Pancreas (tissue), 10 donors: ENCODE measurements at regions not wholly inside any gene's neighbourhood (a gene's known extent, or its start where the extent isn't known, plus 50 kb on each side); places are given as distances from the start of the nearest gene placed in this dataset.

Experiments used
- ATAC-seq, 4 donors: fragments of 200-7000 bp; cut with Tn5 transposase; one replicate each; pipeline versions ENCODE4 v1.8.0 to v1.9.1; 2020; ENCODE audit warnings: mild to moderate bottlenecking in 4 of 4, moderate library complexity in 4 of 4
- DNase-seq, 6 donors: peaks; one replicate each; pipeline ENCODE4 v3.0.0-alpha.2; 2020
- FAIRE-seq: peaks from 2 replicates; lab custom pipeline; 2012; peaks lifted over from hg19 to GRCh38; lab: Jason Lieb, UNC
- H3K27ac ChIP-seq, 4 donors: fragments of 200-600 bp; sonication (generic); 1 replicate in 3 of 4; 2 replicates in 1 of 4; pipeline versions ENCODE4 v1.5.0 to v1.8.0; 2020
- H3K27me3 ChIP-seq, 4 donors: fragments of 200-600 bp; one replicate each; pipeline ENCODE4 v1.8.0; 2021
- H3K36me3 ChIP-seq, 3 donors: fragments of 200-600 bp; sonication (generic) in 1 of 3; one replicate each; pipeline versions ENCODE4 v1.5.0 to v1.8.0; 2020 to 2021
- H3K4me1 ChIP-seq, 3 donors: fragments of 200-600 bp; one replicate each; pipeline ENCODE4 v1.8.0; 2021
- H3K4me3 ChIP-seq, 4 donors: fragments of 200-600 bp; sonication (generic) in 2 of 4; one replicate each; pipeline versions ENCODE4 v1.5.0 to v1.8.0; 2020 to 2021
- H3K9me3 ChIP-seq, 4 donors: fragments of 200-600 bp; one replicate each; pipeline ENCODE4 v1.8.0; 2021
- WGBS, 2 donors: extraction: QIAGEN DNeasy Blood & Tissue Kit; methylation state at CpG; one replicate each; pipeline ENCODE4 v1.1.7; 2013; 5-methylcytosine and 5-hydroxymethylcytosine counted together
- intact Hi-C, 3 donors: fragments of 100-400 bp; cut with DNase I; formaldehyde crosslinking; loops; one replicate each; pipeline versions ENCODE4 v1.11.1 to v1.14.2; 2022
- TF ChIP-seq, protein P1 (sequence below), 4 donors: fragments of 200-600 bp; sonication (generic) in 3 of 4; IDR thresholded peaks; one replicate each; pipeline versions ENCODE4 v1.5.0 to v1.8.0; 2021; ENCODE audit warnings: antibody characterized with exemption in 4 of 4
- donor health status: healthy with polysubstance abuse.
- donor health status: DM: no; HTN: no; CAD: no; lungs with moderate emphysema.
- donor health status: DM: no; HTN: no; CAD: no.
- donor health status: control.
- donor health status: control.
- donor health status: Bipolar disorder and iron deficiency.
- donor health status: DM: yes; HTN: yes; CAD: no.
- donor health status: DM: no; HTN: no; CAD: no.
- donor health status: DM: no; HTN: no; CAD: no.
- donor health status: DM: yes; HTN: yes; CAD: no.

DNA sequence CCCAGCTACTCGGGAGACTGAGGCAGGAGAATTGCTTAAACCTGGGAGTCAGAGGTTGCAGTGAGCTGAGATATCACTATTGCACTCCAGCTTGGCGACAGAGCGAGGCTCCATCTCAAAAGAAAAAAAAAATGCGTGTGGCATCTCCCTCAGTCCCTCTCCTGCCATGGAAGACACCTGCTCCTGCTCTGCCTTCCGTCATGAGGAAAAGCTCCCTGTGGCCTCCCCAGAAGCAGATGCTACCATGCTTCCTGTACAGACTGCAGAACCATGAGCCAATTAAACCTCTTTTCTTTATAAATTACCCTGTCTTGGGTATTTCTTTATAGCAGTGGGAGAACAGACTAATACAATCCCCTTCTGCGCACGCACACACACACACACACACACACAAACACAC, 249.4 kb downstream of the MN1 start:
- no peaks in the 10 kb centered on the region for H3K4me1 ChIP-seq
- DNase-seq = no peak
- 90 to 91% methylated on average over 7 of the region's 7 CpGs for WGBS, 2 donors
- no peak overlapping the region for H3K4me3 ChIP-seq
- no peaks in the 10 kb centered on the region for H3K36me3 ChIP-seq
- no peak for FAIRE-seq
- H3K27me3 ChIP-seq = no peaks in the 10 kb centered on the region
- no peak for ATAC-seq
- no peaks in the 10 kb centered on the region for H3K9me3 ChIP-seq
- intact Hi-C loops = no loop called here
- TF ChIP-seq, protein P1, sequence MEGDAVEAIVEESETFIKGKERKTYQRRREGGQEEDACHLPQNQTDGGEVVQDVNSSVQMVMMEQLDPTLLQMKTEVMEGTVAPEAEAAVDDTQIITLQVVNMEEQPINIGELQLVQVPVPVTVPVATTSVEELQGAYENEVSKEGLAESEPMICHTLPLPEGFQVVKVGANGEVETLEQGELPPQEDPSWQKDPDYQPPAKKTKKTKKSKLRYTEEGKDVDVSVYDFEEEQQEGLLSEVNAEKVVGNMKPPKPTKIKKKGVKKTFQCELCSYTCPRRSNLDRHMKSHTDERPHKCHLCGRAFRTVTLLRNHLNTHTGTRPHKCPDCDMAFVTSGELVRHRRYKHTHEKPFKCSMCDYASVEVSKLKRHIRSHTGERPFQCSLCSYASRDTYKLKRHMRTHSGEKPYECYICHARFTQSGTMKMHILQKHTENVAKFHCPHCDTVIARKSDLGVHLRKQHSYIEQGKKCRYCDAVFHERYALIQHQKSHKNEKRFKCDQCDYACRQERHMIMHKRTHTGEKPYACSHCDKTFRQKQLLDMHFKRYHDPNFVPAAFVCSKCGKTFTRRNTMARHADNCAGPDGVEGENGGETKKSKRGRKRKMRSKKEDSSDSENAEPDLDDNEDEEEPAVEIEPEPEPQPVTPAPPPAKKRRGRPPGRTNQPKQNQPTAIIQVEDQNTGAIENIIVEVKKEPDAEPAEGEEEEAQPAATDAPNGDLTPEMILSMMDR (IDR thresholded peaks at IDR 0.05) = no peak
- no peak overlapping the region for H3K27ac ChIP-seq

DNA sequence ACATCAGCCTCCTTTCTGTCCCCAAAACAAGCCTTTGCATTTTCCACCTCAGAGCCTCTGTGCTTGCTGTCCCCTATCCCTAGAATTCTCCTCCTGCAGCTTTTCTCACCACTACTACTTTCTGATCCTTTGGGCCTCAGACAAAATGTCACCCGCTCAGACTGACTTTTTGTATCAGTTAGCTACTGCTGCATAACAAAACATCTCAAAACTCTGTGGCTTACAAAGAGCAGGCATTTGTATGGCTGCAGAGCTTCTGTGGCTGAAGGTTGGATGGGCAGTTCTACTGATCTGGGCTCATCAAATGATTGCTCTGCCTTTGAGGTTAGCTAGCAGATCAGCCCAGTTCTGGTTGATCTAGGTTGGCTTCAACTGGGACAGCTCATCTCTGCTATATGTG, 248.7 kb downstream of the MN1 start:
- Histone ChIP-seq H3K27ac (no peak overlapping the region), H3K9me3 (no peaks in the 10 kb centered on the region), H3K36me3 (no peaks in the 10 kb centered on the region), H3K4me3 (no peak overlapping the region), H3K27me3 (no peaks in the 10 kb centered on the region), H3K4me1 (no peaks in the 10 kb centered on the region)
- intact Hi-C loops = no loop called here
- TF ChIP-seq, protein P1 (IDR thresholded peaks at IDR 0.05) = no peak
- WGBS, 2 donors = 100% methylated on average over 1 of the region's 1 CpG
- FAIRE-seq (no peak), ATAC-seq (no peak), DNase-seq (no peak)

DNA sequence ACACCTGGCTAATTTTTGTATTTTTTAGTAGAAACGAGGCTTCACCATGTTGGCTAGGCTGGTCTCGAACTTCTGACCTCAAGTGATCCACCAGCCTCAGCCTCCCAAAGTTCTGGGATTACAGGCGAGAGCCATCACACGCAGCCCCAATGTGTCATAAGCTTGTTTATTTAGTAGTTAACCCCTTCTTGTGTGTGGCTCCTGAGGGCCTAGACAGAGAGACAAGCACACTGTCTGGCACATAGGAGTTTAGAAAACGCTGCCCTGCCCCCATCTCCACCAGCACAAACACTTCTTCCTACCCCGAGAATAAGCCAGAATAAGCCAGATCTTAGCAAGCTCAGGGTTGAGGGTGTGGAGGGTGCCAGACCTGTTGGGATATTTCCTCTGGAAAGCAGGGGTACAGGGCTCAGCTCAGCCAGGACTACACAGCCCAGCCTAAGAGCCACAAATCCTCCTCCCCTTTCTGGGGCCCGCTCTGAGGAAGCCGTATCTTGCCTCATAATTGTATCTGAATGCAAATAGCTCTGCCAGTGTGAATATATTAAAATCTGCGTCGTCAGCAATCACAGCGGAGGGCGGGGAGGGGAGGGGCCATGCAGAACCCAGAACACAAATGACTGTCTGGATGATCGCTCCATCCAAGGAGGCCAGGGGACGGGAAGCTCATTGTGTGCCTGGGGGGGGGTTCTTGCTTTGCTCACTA, 247.3 kb downstream of the MN1 start:
- H3K27me3 ChIP-seq = no peaks in the 10 kb centered on the region
- no peak overlapping the region for H3K4me3 ChIP-seq
- H3K36me3 ChIP-seq = no peaks in the 10 kb centered on the region
- peak in 1 of 4 donors; percentile 43 for ATAC-seq
- WGBS, 2 donors = 54 to 63% methylated on average over 14 of the region's 14 CpGs
- H3K4me1 ChIP-seq = no peaks in the 10 kb centered on the region
- no peak for DNase-seq
- no peak for FAIRE-seq
- H3K27ac ChIP-seq = no peak overlapping the region
- H3K9me3 ChIP-seq = no peaks in the 10 kb centered on the region
- TF ChIP-seq, protein P1 (IDR thresholded peaks at IDR 0.05) = no peak
- intact Hi-C loops = no loop called here

DNA sequence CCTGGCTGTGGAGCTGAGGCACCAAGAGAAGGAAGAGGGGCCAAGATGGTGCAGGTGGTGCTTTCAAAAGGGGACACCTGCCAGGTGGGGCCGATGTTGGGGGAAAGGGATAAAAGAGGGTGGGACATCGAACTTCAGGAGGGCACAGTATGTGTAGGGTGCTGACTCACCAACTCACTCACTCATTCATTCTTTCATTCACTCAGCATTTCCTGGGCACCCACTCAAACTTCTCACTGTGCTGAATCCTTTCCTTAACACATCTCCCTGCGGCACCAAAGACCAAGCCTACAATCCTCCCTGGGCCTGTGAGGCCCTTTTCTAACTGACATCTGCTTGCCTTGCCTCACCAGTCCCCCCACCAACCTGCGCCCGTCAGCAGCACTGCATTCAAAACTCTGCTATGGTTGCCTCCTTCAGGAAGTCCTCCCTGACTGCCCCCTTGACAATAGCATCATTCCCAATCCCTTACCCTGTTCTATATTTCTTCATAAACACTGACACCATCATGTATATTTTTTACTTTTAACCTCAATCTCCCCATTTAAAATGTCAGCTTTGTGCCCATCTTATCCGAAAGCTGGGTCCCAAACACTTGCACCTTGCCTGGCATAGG, 246.6 kb downstream of the MN1 start:
- no peak for DNase-seq
- no peak for ATAC-seq
- Histone ChIP-seq H3K27me3 (no peaks in the 10 kb centered on the region), H3K4me1 (no peaks in the 10 kb centered on the region), H3K27ac (no peak overlapping the region), H3K9me3 (no peaks in the 10 kb centered on the region), H3K36me3 (no peaks in the 10 kb centered on the region), H3K4me3 (no peak overlapping the region)
- intact Hi-C loops = no loop called here
- TF ChIP-seq, protein P1 (IDR thresholded peaks at IDR 0.05) = no peak
- WGBS, 2 donors = 70 to 94% methylated on average over 6 of the region's 6 CpGs
- no peak for FAIRE-seq

DNA sequence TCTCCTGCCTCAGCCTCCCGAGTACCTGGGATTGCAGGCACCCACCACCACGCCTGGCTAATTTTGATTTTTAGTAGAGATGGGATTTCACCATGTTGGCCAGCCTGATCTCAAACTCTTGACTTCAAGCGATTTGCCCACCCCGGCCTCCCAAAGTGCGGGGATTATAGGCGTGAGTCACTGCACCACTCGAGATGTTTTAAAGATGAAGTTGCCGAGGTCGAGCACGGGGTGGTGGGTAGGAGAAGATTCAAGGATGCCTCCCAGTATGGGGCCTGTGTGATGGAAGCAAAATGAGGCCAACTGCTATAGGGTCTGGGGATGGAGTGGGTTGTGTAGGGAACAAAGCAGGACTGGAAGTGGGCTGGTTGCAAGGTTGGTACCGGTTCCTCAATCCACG, 245.2 kb downstream of the MN1 start:
- H3K4me3 ChIP-seq = no peak overlapping the region
- TF ChIP-seq, protein P1 (IDR thresholded peaks at IDR 0.05) = no peak
- no peaks in the 10 kb centered on the region for H3K4me1 ChIP-seq
- intact Hi-C loops = no loop called here
- FAIRE-seq (no peak), DNase-seq (no peak), ATAC-seq (no peak)
- no peaks in the 10 kb centered on the region for H3K9me3 ChIP-seq
- 91 to 92% methylated on average over 12 of the region's 12 CpGs for WGBS, 2 donors
- H3K27ac ChIP-seq = no peak overlapping the region
- no peaks in the 10 kb centered on the region for H3K36me3 ChIP-seq
- H3K27me3 ChIP-seq = no peaks in the 10 kb centered on the region
